ENCODE measurements at regions not wholly inside any gene's neighbourhood (a gene's known extent, or its start where the extent isn't known, plus 50 kb on each side); places are given as distances from the start of the nearest gene placed in this dataset.

DNA sequence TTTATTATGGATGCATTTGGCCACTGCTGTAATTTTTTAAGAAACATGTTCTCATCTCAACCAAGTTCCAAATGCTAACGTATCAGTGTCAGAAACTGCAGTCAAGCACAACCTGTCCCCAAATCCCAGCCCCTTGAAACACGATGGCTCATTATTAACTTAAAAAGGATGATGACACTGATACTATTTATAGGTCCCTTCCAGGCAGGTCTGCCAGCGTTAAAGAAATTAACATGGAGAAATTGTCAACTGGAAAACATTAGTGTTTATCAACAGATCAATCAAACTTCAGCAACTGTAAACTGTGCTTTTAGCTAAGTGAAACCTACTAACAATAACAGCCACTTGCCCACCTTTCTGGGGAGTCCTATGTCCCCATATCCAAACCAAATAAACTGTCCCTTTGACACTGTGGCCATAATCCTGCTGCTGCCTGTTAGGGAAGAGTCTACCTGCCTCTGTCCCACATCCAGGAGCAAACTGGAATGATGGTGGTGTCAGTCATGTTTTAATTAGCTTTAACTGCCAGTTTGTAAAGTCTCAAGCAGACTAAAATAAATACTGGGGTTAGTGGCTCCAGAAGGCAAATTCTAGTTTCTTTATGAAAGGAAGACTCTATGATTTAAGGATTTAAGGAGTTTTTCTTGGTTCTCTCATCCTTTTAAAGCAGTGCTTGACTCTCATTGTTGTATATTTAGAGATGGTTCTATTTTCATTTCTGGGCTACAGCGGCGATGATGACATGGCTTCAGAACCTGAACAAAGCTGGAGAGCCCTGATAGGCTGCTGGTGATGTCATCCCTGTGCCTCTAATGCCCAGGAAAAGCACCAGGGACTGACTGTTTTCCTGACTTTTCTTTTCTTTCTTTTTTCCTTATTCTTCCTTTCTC is 583.6 kb upstream of the PIK3C3 start:
- no peak for DNase-seq (ENCODE audit: low spot score)
- in situ Hi-C loops (cut with MboI; ENCODE audit: low pct_unique_long_range_greater_than_20kb, low sequenced_read_pairs, unreplicated experiment): no loop called here
- TF ChIP-seq, protein P1, sequence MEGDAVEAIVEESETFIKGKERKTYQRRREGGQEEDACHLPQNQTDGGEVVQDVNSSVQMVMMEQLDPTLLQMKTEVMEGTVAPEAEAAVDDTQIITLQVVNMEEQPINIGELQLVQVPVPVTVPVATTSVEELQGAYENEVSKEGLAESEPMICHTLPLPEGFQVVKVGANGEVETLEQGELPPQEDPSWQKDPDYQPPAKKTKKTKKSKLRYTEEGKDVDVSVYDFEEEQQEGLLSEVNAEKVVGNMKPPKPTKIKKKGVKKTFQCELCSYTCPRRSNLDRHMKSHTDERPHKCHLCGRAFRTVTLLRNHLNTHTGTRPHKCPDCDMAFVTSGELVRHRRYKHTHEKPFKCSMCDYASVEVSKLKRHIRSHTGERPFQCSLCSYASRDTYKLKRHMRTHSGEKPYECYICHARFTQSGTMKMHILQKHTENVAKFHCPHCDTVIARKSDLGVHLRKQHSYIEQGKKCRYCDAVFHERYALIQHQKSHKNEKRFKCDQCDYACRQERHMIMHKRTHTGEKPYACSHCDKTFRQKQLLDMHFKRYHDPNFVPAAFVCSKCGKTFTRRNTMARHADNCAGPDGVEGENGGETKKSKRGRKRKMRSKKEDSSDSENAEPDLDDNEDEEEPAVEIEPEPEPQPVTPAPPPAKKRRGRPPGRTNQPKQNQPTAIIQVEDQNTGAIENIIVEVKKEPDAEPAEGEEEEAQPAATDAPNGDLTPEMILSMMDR (IDR thresholded peaks at IDR 0.05; ENCODE audit: extremely low read depth, insufficient read depth, missing control alignments): no peak

GRCh38 chr18:41370740-41371139 is 584.3 kb upstream of the PIK3C3 start:
- no peak for DNase-seq (ENCODE audit: low spot score)
- in situ Hi-C loops (cut with MboI; ENCODE audit: low pct_unique_long_range_greater_than_20kb, low sequenced_read_pairs, unreplicated experiment): no loop called here
- TF ChIP-seq, protein P1 (IDR thresholded peaks at IDR 0.05; ENCODE audit: extremely low read depth, insufficient read depth, missing control alignments): no peak

DNA sequence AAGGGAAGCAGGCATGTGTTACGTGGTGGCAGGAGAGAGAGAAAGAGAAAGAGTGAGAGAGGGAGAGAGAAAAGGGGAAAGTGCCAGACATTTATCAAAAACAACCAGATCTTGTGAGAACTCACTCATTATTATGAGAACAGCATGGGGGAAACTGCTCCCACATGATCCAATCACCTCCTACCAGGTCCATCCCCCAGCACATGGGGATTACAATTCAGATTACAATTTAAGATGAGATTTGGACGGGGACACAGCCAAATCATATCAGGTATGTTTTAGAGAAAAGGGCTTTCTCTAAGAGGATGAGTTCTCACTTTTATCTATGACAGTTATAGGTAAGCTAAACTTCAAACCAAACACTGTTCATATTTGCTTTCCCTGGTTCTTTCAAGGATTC is 597.3 kb upstream of the PIK3C3 start:
- in situ Hi-C loops (cut with MboI; ENCODE audit: low pct_unique_long_range_greater_than_20kb, low sequenced_read_pairs, unreplicated experiment): no loop called here
- DNase-seq (ENCODE audit: low spot score): no peak
- TF ChIP-seq, protein P1 (IDR thresholded peaks at IDR 0.05; ENCODE audit: extremely low read depth, insufficient read depth, missing control alignments): no peak

GRCh38 chr18:41353777-41354528 is 601.1 kb upstream of the PIK3C3 start:
- TF ChIP-seq, protein P1 (IDR thresholded peaks at IDR 0.05; ENCODE audit: extremely low read depth, insufficient read depth, missing control alignments): no peak
- no peak for DNase-seq (ENCODE audit: low spot score)
- in situ Hi-C loops (cut with MboI; ENCODE audit: low pct_unique_long_range_greater_than_20kb, low sequenced_read_pairs, unreplicated experiment): no loop called here

DNA sequence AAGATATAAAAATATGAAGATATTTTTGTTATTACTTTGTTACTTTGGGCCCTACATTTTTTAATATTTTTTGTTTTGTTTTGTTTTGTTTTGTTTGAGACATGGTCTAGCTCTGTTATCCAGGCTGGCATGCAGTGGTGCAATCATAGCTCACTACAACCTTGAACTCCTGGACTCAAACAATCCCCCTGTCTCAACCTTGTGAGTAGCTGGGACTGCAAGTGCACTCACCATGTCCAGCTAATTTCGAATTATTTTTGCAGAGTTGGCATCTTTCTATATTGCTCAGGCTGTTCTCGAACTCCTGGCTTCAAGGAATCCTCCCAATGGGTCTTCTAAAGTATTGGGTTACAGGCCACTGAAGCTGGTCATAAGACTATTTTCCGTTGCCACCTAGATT is 603.6 kb upstream of the PIK3C3 start:
- DNase-seq (ENCODE audit: low spot score): no peak
- TF ChIP-seq, protein P1 (IDR thresholded peaks at IDR 0.05; ENCODE audit: extremely low read depth, insufficient read depth, missing control alignments): no peak
- in situ Hi-C loops (cut with MboI; ENCODE audit: low pct_unique_long_range_greater_than_20kb, low sequenced_read_pairs, unreplicated experiment): no loop called here

DNA sequence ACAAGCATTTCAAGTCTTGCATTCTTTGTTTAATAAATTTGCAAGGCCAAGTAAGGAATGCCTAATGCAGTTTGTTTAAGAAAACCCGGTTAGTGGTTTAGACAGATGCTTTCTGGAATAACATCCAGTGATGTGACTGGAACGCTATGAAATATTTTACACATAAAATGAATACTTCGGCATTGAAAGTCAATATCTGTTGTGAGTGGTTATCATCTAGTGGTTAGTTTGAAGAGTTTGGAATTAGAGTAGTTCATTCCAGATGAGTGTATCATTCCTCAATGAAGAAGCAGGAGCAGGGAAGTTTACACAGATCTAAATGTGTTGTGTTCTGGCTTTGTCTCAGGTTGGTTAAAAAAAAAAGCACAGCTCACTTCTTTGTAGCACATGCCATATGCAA is 608.0 kb upstream of the PIK3C3 start:
- in situ Hi-C loops (cut with MboI; ENCODE audit: low pct_unique_long_range_greater_than_20kb, low sequenced_read_pairs, unreplicated experiment): no loop called here
- TF ChIP-seq, protein P1 (IDR thresholded peaks at IDR 0.05; ENCODE audit: extremely low read depth, insufficient read depth, missing control alignments): no peak
- no peak for DNase-seq (ENCODE audit: low spot score)
